Fibroblast of lung (primary cell): ENCODE measurements at regions not wholly inside any gene's neighbourhood (a gene's known extent, or its start where the extent isn't known, plus 50 kb on each side); places are given as distances from the start of the nearest gene placed in this dataset.

Source experiments
- DNase-seq, 2 donors: peaks; one replicate each; pipeline versions ENCODE4 v3.0.0 to v3.0.0-alpha.2; 2010; ENCODE audit warnings: low read depth in 2 of 2
- H2AFZ ChIP-seq: 2 replicates; pipeline ENCODE4 v1.5.1; 2012; ENCODE audit warnings: low read length, control low read depth, inconsistent platforms
- H3K27ac ChIP-seq: 2 replicates; pipeline ENCODE4 v1.5.1; 2011; ENCODE audit warnings: low read length, control low read depth; ENCODE audit not compliant: insufficient read depth
- H3K27me3 ChIP-seq: 2 replicates; pipeline ENCODE4 v1.5.1; 2011; ENCODE audit warnings: mild to moderate bottlenecking, low read length; ENCODE audit not compliant: control insufficient read depth, insufficient read depth
- H3K36me3 ChIP-seq: 2 replicates; pipeline ENCODE4 v1.5.1; 2011; ENCODE audit warnings: low read length; ENCODE audit not compliant: control insufficient read depth, insufficient read depth
- H3K4me1 ChIP-seq: 2 replicates; pipeline ENCODE4 v1.5.1; 2011; ENCODE audit warnings: low read length; ENCODE audit not compliant: control insufficient read depth, insufficient read depth; ENCODE audit errors: extremely low read depth
- H3K4me2 ChIP-seq: 2 replicates; pipeline ENCODE4 v1.5.1; 2011; ENCODE audit warnings: low read length, control low read depth; ENCODE audit not compliant: insufficient read depth; ENCODE audit errors: extremely low read depth
- H3K4me3 ChIP-seq, 4 experiments: fragments of 200-600 bp in 1 of 4; sonication (generic) in 1 of 4; replicated peaks in 1 of 4; 2 replicates each; pipeline ENCODE4 v1.5.1; 2011 to 2016; ENCODE audit warnings: low read length in 4 of 4, low read depth in 3 of 4, mild to moderate bottlenecking in 3 of 4, control low read depth in 2 of 4, inconsistent platforms in 1 of 4, mixed read lengths in 1 of 4; ENCODE audit not compliant: insufficient read depth in 1 of 4; ENCODE audit errors: control extremely low read depth in 1 of 4
- H3K79me2 ChIP-seq: 2 replicates; pipeline ENCODE4 v1.5.1; 2012; ENCODE audit warnings: mild to moderate bottlenecking, low read length, inconsistent platforms; ENCODE audit not compliant: control insufficient read depth, insufficient read depth
- H3K9ac ChIP-seq: 2 replicates; pipeline ENCODE4 v1.5.1; 2011; ENCODE audit warnings: mild to moderate bottlenecking, low read length, control low read depth; ENCODE audit not compliant: insufficient read depth
- H3K9me3 ChIP-seq: 2 replicates; pipeline ENCODE4 v1.5.1; 2012; ENCODE audit warnings: low read depth, low read length; ENCODE audit not compliant: control insufficient read depth, insufficient read depth
- H4K20me1 ChIP-seq: 2 replicates; pipeline ENCODE4 v1.5.1; 2011; ENCODE audit warnings: low read length; ENCODE audit not compliant: control insufficient read depth, insufficient read depth; ENCODE audit errors: extremely low read depth
- EZH2 ChIP-seq: IDR thresholded peaks from 2 replicates; pipeline ENCODE4 v1.5.1; 2012; ENCODE audit warnings: low read length, control low read depth, mild to moderate bottlenecking; ENCODE audit errors: missing control alignments
- TF ChIP-seq, protein P1 (sequence below), 2 donors: IDR thresholded peaks in 1 of 2; conservative IDR thresholded peaks in 1 of 2; 1 replicate in 1 of 2; 2 replicates in 1 of 2; pipeline ENCODE4 v1.5.1; 2011 to 2012; ENCODE audit warnings: low read length in 2 of 2, control low read depth in 1 of 2, inconsistent platforms in 1 of 2, low read depth in 1 of 2, mild to moderate bottlenecking in 1 of 2

GRCh38 chr4:103354006-103354405 lies 155.9 kb upstream of the CENPE start:
- TF ChIP-seq, protein P1, sequence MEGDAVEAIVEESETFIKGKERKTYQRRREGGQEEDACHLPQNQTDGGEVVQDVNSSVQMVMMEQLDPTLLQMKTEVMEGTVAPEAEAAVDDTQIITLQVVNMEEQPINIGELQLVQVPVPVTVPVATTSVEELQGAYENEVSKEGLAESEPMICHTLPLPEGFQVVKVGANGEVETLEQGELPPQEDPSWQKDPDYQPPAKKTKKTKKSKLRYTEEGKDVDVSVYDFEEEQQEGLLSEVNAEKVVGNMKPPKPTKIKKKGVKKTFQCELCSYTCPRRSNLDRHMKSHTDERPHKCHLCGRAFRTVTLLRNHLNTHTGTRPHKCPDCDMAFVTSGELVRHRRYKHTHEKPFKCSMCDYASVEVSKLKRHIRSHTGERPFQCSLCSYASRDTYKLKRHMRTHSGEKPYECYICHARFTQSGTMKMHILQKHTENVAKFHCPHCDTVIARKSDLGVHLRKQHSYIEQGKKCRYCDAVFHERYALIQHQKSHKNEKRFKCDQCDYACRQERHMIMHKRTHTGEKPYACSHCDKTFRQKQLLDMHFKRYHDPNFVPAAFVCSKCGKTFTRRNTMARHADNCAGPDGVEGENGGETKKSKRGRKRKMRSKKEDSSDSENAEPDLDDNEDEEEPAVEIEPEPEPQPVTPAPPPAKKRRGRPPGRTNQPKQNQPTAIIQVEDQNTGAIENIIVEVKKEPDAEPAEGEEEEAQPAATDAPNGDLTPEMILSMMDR (conservative IDR thresholded peaks at IDR 0.05 in 1 of 2, IDR thresholded peaks at IDR 0.05 in 1 of 2; ENCODE audit: low read depth in 1 of 2, low read length in 2 of 2) = no peak
- TF ChIP-seq EZH2 = no peak

GRCh38 chr4:103329642-103330041 lies 131.5 kb upstream of the CENPE start:
- no peak overlapping the region for H3K27ac ChIP-seq
- H3K36me3 ChIP-seq = no peaks in the 10 kb centered on the region
- H3K9ac ChIP-seq = no peak overlapping the region
- no peak for DNase-seq
- TF ChIP-seq, protein P1 (conservative IDR thresholded peaks at IDR 0.05 in 1 of 2, IDR thresholded peaks at IDR 0.05 in 1 of 2; ENCODE audit: low read depth in 1 of 2, low read length in 2 of 2) = no peak
- TF ChIP-seq EZH2 = no peak
- no peak overlapping the region for H3K4me2 ChIP-seq
- no peaks in the 10 kb centered on the region for H4K20me1 ChIP-seq
- no peaks in the 10 kb centered on the region for H3K27me3 ChIP-seq
- no peaks in the 10 kb centered on the region for H3K4me1 ChIP-seq
- no peak overlapping the region for H3K4me3 ChIP-seq
- H3K79me2 ChIP-seq = no peaks in the 10 kb centered on the region
- no peaks in the 10 kb centered on the region for H3K9me3 ChIP-seq
- no peak overlapping the region for H2AFZ ChIP-seq

More at GRCh38 chr4:103354006-103354405, 155.9 kb upstream of the CENPE start:
- Histone ChIP-seq H3K9me3 (no peaks in the 10 kb centered on the region), H3K4me3 (no peak overlapping the region), H3K27me3 (no peaks in the 10 kb centered on the region), H2AFZ (no peak overlapping the region), H3K4me1 (no peaks in the 10 kb centered on the region), H3K9ac (no peak overlapping the region), H3K36me3 (no peaks in the 10 kb centered on the region), H4K20me1 (no peaks in the 10 kb centered on the region), H3K4me2 (no peak overlapping the region), H3K79me2 (no peaks in the 10 kb centered on the region), H3K27ac (no peak overlapping the region)
- DNase-seq = no peak

GRCh38 chr4:103324811-103325210 lies 126.7 kb upstream of the CENPE start:
- Histone ChIP-seq H3K36me3 (no peaks in the 10 kb centered on the region), H3K27me3 (no peaks in the 10 kb centered on the region), H3K9me3 (no peaks in the 10 kb centered on the region), H3K79me2 (no peaks in the 10 kb centered on the region), H2AFZ (no peak overlapping the region), H3K4me1 (no peaks in the 10 kb centered on the region), H3K9ac (no peak overlapping the region), H3K27ac (no peak overlapping the region), H3K4me2 (no peak overlapping the region), H3K4me3 (no peak overlapping the region), H4K20me1 (no peaks in the 10 kb centered on the region)
- no peak for TF ChIP-seq EZH2
- TF ChIP-seq, protein P1 (conservative IDR thresholded peaks at IDR 0.05 in 1 of 2, IDR thresholded peaks at IDR 0.05 in 1 of 2; ENCODE audit: low read depth in 1 of 2, low read length in 2 of 2) = no peak
- no peak for DNase-seq
